ENCODE measurements at regions not wholly inside any gene's neighbourhood (a gene's known extent, or its start where the extent isn't known, plus 50 kb on each side); places are given as distances from the start of the nearest gene placed in this dataset.

DNA sequence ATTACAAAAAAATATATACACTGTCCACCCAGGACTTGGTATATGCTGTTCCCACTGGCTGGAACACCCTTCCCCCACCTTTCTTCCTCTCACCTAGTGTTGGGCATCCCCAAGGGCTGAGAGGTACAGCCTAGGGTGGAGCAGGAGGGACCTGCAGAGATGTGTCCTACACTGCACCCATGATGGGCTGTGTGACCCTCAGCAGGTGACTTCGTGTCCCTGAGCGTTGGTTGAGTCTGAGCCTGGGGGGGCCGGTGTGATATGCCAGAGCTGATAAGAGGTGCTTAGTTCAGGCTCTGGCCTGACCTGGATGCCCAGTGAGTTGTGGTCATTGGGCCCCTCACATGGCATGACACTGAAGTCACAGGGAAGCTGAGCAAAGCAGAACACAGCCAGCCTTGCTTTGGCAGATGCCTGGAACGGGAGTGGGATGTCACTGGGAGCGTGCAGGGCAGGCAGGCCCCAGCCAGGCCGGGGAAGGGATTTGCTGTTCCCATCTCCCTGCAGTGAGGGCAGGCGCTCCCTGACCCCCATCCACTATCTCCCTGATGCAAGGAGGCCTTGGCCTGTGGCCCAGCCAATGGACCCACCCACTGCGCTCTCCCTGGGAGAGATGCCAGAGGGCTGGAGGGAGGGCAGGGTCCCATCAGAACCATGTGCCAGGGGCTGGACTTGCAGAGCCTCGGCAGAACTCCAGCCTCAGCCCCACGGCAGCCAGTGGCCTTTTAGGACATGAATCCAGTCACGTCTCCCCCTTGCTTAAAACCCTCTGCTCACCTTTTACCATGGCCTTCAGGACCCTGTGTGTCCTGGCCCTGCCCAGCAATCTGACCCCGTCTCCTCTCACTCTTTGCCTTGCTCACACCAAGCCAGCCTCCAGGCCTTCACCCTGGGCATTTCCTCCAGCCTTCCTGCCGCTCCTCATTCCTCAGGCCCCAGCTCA, 138.9 kb downstream of the MN1 start:
- no peak for DNase-seq

DNA sequence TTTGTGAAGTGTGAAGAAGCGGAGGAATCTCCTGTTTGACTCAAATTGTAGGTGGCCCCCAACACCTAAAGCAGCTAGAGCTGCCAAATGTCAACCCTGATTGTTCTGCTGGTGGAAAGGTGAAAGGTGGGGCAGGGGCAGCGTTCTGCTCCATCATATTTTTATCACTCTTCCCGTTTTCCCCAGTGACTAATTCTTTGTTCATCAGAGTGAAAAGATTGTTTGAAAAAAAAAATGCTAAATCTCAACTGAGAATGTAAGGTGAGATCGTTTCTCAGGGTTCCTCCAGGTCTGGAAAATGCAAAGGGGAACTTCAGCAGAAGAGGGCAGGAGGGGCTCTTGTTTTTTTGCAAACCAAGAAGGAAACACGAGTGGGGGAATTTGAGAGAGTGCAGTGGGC, 137.7 kb downstream of the MN1 start:
- no peak for DNase-seq

DNA sequence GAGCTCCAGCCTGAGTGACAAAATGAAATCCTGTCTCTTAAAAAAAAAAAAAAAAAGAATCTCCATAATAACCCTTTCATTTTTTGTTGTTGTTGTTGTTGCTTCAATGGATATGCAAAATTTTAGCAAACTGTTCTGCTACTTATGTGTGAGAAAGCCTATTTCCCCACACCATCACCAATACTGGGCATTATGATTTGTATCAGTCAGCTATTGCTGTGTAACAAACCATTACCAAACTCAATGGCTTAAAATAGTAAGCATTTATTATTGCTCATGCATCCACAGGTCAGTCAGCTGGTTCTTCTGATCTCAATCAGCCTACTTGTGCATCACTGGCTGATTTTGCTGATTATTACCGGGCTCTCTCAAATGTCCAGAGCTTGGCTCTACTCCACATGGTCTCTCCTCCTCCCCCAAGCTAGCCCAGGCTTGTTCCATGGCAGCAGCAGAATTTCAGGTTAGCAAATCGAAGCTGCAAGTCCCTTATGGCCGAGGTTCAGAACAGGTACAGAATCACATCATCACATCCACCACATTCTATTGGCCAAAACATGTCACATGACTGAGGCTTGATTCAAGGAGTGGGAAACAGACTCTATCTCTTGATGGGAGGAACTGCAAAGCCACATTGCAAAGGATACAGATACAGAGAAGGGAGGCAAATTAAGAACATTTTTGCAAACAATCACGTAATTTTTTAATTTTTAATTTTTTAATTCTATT, 135.1 kb downstream of the MN1 start:
- DNase-seq, result no peak

DNA sequence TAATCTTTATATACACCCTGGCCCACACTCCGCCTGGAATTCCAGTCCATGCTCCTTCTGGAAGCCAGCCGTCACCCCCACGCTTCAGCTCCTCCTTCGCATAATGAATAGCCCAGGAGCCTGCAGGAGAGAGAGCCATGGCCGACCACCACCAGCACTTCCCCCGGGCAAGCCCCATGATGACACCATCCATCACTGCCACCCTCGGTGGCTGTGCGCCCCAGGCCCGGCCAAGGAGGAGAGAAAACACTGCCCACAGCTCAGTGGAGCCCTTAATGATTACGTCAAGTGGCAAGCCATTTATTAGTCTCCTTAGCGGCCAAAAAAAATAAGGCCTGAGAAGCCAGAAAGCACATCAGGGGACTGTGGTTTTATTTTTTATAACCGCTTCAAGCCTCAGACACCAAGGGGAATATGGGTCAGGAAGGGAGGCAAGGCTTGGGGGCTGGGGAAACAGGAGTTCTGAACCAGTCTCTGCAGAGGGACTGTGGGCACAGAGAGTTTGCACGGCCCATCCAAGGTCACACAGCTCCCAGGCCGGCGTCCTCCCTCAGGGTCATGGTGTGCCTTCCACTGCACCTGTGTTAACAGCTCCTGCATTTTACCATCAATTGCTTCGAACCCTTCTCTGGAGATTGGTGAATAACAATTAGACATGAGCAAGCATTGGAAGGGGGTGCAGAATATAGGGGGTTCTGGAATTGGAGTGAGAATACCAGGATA, 134.3 kb downstream of the MN1 start:
- DNase-seq, result no peak

DNA sequence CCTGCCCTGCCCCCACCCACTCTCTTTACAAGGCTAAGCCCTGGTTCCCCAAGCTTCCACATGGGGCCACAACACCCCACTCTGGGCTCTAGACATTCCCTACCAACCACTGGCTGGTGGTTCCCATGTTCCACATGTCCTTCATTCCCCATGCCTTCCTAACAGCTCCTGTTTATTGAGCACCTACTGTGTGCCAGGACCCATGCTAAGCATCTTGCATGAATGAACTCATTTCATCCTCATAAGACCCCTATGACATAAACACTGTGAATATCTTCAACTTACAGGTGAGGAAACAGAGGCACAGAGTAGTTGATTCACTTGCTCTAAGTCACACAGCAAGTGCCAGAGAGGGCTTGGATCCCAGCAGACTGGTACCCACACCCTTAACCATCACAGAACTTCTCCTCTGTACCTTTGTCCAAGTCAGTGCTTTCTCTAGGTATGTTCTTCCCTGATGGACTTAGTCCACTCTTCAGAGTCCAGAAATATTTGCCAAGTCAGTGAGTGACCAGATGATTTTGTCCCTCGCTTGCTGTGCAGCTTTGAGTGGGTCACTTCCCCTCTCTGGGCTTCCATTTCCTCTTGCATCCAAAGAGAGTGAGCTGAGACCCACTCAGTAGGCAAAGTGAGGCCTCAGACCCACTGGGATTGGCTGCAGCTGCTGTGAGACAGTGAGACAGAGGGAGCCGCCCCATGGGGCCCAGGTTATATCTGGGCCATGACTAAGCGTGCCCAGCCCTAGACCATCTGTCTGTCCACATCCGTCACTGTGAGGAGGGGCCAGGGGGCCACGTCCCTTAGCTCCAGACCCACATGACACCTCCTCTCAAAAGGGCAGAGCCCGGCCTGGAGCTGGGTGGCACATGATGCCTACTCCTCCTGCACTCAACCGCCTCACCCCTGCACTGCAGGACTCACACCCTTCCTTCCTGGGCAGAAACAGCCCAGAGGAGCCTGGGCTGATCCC, 132.4 kb downstream of the MN1 start:
- DNase-seq, result no peak

DNA sequence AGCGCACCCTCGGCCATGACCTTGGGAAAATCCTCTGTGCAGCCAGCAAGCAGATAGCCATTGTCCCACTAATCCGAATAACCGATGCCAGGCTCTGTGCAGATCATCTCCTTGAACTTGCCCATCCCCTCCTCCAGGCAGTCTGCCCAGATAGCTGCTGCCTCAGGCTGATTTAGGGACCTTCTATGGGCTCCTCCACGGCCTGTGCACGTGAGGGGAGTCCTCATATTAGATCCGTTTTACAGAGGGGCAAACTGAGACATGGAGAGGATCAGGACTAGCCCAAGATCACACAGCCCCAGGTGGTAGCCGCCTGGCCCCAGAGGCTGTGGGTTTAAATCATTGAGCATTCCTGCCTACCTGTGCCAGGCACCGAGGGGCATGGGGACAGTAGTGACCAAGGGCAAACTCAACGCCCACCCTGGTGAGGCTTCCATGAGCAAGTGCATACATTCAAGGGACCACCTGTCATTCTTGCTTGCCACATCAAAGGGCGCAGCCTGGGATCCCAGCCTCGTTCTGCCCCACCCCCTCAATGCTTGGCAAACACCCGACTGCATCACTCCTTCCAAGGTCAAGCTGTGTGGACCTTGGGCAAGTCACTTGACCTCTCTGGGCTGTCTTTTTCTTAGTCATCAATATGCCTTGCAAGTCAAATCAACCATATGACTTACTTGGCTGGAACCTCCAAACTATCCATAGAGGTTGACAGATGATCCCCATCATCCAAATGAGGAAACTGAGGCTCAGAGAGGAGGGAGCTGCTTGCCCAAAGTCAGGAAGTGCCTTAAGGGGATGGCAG, 131.6 kb downstream of the MN1 start:
- DNase-seq, result no peak

DNA sequence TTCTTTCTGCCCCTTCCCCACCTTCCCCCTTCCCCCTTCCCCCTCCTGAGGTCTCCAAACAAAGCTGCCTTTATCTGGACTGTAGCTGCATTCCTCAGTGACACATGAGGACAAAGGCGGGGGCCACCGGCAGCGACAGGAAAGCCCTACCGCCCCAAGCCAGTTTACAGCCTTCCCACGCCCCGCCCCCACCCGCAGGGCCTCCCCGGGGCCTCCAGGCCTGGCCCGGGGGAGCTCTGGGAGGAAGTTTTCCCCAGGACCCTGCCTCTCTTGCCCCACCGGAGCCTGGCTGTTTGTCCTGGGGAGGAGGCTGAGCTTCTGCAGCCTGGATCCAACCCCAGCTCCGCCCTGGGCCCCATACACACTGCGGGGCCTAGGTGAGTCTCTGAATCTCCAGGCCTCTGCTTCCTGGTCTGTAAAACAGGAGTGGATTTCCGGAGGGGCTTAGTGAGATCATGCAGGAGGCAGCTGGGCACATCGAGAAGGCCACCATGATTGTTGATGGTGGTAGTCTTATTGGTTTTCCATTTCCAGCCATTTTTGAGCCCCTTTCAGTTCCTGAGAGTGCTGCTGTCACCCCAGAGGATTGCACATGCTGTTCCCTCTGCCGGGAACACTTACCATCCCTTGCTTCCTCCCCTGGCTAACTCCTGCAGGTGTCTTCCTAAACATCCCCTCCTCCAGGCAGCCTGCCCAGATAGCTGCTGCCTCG, 130.7 kb downstream of the MN1 start:
- no peak for DNase-seq

DNA sequence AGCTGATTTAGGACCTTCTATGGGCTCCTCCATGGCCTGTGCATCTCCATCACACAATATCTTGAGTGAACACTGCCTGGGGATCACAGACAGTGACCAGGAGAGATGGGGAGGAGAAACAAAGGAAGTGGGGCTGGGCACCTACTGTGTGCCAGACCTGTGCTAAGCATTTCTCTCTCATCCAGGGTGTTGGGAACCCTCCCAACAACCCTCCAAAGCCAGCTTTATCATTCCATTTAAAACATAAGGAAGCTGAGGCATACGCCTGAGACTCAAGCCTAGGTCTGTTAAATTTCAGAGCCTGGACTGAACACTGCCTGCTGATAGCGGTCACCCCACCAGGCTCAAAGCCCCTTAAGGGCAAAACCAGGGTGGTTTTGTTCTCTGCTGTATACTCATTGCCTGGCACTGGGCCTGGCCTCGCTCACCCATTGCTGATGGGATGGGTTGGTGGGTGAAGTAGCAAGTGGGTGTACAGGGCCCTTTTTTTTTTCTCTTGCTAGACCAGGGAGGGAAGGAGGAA, 130.1 kb downstream of the MN1 start:
- no peak for DNase-seq

DNA sequence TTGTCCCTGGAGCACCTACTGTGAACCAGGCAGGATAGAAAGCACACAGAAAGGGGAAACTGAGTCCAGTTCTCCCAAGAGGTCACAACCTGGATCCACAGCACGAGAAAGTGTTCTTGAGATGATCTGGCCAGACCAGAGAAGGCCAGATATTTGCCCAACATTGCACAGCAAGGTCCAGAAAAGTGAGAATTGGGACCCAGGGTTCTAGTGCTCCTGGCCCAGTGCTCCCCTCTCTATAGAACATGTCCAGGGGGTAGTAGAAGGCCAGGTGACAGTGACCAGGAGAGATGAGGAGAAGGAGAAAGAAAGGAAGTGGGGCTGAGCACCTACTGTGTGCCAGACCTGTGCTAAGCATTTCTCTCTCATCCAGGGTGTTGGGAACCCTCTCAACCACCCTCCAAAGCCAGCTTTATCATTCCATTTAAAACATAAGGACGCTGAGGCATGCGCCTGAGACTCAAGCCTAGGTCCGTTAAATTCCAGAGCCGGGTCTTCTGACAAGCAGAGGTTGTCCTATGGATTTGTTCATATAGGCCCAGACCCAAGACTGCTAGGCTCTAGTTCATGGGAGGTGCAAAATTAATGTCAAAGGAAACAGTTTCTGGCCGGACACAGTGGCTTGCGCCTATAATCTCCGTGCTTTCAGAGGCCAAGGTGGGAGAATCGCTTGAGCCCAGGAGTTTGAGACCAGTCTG, 128.7 kb downstream of the MN1 start:
- no peak for DNase-seq

DNA sequence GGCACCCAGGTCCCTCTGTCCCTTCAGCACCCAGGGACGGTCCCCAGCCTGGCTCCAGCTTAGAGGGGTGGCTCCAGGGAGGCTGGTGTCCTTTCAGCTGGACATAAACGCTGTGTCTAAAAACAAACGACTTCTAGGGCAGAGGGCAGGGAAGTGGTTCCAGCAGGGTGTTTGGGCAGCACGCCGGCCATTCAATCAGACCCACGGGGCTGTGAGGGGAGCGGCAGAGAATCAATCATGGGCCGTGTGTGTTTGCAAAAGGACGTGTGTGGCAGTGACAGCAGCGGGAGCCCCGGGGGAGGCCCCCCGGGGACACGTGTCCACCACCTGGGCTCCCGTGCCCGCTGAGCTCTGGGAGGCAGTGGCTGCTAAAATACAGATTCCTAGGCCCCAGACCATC, 127.7 kb downstream of the MN1 start:
- DNase-seq, result no peak

DNA sequence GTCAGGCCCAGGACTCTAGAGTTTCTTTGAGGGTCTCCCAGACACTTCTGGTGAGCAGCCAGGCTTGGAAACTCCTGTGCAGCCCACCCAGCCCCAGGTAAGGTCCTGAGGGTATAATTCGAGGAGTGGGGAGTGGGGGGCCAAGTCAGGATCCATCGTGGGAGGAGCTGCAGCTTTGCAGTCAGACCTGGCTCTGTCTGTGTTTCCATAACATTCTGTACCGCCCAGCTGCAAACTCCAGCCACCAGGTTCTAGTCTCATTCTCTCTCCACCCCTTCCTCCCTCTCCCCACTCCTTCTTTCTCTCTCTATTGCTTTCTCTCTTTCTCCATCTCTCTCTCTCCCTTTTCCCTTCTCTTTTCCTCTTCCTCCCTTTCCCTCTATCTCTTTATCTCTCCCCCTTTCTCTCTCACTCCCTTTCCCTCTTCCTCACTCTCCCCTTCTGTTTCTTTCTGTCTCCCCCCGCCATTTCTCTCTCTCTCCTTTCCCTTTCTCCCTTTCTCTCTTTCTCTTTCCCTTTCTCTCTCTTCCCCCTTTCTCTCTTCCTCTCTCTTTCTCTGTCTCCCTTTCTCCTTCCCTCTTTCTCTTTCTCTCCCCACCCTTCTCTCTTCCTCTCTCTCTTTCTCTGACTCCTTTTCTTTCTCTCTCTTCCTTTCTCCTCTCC, 127.2 kb downstream of the MN1 start:
- DNase-seq, result no peak

DNA sequence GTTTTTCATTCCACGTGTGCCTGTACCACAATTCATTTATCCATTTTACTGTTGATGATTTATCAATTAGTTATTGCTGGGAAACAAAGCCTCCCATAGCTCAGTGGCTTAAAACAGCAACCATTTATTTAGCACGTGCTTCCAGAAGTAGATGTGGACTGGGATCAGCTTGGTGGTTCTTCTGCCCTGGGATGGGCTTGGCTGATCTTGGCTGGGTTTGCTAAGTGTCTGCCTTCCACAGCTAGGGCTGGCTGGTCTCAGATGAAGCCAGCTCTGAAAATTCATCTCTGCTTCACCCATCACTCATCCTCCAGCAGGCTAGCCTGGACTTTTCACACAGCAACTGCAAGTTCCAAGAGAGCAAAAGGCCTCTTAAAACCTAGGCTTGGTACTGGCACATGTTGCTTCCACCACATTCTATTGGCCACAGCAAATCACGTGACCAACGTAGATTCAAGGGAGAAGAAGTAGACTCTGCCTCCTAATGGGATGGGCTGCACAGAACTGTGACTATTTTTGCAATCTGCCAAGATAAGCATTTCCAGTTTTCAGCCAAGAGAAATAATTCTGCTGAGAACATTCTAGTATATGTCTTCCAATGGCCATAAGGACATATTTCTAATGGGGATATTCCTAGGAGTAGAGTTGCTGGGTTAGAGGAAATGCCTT, 124.9 kb downstream of the MN1 start:
- DNase-seq, result no peak

DNA sequence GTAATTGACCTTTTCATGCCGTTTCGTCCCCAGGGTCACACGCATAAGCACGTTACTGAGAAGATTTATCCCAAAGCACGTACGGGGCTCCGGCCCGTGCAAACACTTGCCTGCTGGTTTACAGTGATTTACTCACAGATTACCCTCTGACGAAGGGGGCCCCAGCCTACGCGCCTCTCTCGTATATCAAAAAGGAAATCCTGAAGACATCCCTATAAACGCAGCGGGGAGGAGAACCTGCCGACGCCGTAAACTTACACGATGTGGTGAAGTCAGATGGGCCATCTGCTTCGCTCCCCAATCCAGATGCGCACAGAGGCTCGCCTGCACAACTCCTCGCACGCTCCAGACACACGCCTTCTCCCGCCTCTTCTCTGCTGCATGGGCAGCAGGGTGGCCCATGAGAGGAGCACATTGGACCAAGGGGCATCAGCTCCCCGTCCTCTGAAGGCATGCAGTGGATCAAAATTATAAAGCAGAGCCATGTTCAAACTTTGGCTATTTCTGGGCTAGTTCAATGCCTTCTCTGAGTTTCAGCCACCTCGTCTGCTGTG, 123.6 kb downstream of the MN1 start:
- no peak for DNase-seq

DNA sequence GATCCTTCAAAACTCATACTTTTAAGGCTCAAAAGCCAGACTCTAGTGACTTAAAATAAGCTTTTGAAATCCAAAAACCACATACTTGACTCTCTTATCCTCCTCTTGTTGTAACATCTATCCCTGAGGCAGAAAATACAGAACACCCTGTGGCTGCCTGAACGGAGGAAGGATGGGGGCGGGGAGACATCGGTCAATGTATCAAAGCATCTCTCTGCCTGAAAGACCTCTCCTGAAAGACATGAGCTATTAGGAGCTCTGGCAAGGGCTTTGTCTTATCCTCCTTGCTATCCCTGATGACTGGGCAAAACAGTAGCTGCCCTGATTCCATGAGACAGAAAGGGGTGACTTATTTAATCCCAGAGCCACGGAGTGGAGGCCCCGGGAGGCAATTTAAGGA, 122.4 kb downstream of the MN1 start:
- DNase-seq, result no peak

DNA sequence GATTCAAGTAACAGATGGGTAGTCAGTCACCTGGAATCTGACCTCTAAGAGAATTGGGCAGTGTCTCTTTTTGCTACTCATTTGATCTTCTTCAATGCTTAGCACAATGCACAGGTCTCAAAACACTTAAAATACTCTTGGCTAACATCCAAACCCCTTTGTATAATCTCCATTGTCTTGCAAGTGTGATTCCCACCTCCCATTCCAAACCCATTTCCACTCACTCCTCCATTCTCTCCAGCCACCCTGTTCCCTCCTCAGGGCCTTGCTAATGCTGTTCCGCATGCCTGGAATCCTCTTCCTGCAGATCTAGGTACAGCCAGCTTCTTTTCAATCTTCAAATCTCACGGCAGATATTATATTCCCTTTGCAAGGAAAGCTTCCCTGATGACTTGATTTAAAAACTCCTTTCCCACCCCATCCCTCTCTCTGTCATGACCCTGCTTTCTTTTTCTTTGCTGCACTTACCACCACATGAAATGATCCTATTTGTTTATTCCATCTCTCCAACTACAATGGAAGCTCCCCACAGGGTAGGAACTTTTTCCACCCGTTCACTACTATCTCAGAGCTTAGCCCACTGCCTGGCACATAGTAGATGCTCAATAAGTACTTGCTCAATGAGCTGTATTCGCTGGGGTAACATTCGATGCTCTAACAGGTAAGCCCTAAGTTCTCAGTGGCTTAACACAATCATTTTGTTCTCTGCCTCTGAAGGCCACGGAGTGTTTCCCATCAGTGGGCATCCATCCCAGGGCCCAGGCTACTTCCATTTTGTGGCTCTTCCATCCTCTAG, 121.7 kb downstream of the MN1 start:
- no peak for DNase-seq

DNA sequence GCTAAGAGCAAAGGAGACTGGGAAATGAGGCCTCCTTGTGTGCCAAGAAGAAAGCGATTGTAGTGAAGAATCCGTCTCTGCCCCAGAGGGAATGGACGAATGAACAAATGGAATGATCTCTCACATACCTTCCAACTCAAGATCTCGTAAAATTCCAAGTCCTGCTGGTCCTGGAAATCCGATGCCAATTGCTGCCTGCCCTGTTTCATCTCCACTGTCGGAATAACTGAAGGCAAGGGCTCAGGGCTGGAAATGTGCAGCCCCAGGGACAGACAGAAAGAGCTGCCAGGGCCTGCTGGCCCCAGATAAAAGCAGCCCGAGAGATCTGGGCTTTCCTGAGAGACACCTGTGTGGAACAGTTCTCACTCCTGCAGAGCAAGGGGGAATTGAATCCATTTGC, 120.9 kb downstream of the MN1 start:
- no peak for DNase-seq

DNA sequence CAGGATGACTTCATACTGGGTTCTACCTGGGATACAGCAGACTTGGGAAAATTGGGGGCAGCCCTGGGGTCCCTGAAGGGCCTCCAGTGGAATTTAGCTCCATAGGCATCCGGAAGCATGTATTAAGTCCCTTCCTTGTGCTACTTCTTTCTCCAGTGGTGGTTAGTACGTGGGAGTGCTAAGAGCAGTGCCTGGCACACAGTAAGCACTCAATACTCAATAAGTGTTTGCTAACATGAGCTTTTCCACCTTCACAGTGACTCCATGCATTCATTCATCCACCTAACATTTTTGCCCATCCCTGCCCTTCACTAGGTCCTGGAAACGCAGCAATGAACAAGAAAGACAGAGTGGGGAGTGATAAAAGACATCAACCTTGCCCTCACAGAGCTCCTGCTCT, 120.5 kb downstream of the MN1 start:
- DNase-seq, result no peak

DNA sequence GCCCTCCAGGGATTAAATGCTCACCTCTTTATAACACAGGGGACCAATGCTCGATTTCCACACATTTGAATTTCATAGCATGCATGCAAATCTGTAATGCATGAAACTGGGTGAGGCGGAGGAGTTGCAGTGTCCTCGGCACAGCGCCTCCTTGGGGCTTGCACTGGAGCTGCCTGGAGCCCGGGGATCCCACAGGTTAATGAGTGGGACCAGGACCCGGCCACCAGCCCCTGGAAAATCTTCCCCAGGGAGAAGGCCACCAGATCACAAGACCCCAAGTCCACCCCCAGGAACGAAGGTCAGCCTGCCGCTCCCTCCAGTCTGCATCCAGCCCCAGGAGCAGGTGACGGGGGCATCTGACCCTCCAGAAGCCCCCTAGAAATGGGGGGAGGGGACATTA, 119.1 kb downstream of the MN1 start:
- no peak for DNase-seq
